HEK293T (cell line): ENCODE measurements at regions not wholly inside any gene's neighbourhood (a gene's known extent, or its start where the extent isn't known, plus 50 kb on each side); places are given as distances from the start of the nearest gene placed in this dataset.

Experiments
- BHLHE40 ChIP-seq: fragments of 450-650 bp; IDR thresholded peaks from 2 replicates; pipeline ENCODE4 v1.6.1; 2016; ENCODE audit warnings: mild to moderate bottlenecking, moderate library complexity, borderline replicate concordance
- ELF4 ChIP-seq: fragments of 450-650 bp; IDR thresholded peaks from 2 replicates; pipeline ENCODE4 v1.6.1; 2017; ENCODE audit warnings: antibody characterized with exemption
- FOXK2 ChIP-seq: fragments of 450-650 bp; IDR thresholded peaks from 2 replicates; pipeline ENCODE4 v1.6.1; 2016; ENCODE audit warnings: mild to moderate bottlenecking
- L3MBTL2 ChIP-seq: fragments of 450-650 bp; conservative IDR thresholded peaks from 2 replicates; pipeline ENCODE4 v1.6.1; 2016; ENCODE audit warnings: mild to moderate bottlenecking

- TF ChIP-seq ELF4: no peak
- TF ChIP-seq BHLHE40: no peak
- no peak for TF ChIP-seq L3MBTL2
- no peak for TF ChIP-seq FOXK2
Measured at GRCh38 chr1:59014827-59015226, 231.0 kb upstream of the JUN start.
